BLaER1 treated with 17β-estradiol and CSF1 and Interleukin-3, amounts not matched to agents 10 nM and 100 nM (cell line): ENCODE measurements at regions not wholly inside any gene's neighbourhood (a gene's known extent, or its start where the extent isn't known, plus 50 kb on each side); places are given as distances from the start of the nearest gene placed in this dataset.

Experiments used
- H3K27ac ChIP-seq, 11 experiments: shearing (Covaris generic); formaldehyde crosslinking; 2 replicates each; pipeline ENCODE4 v1.8.1; 2022
- H3K27me3 ChIP-seq, 11 experiments: shearing (Covaris generic); formaldehyde crosslinking; 2 replicates each; pipeline ENCODE4 v1.8.1; 2022
- H3K36me3 ChIP-seq, 11 experiments: shearing (Covaris generic); formaldehyde crosslinking; 2 replicates each; pipeline ENCODE4 v1.8.1; 2022
- H3K4me1 ChIP-seq, 10 experiments: shearing (Covaris generic); formaldehyde crosslinking; 2 replicates each; pipeline ENCODE4 v1.8.1; 2022
- H3K4me2 ChIP-seq, 11 experiments: shearing (Covaris generic); formaldehyde crosslinking; 2 replicates each; pipeline ENCODE4 v1.8.1; 2022
- H3K4me3 ChIP-seq, 10 experiments: shearing (Covaris generic); formaldehyde crosslinking; 2 replicates each; pipeline ENCODE4 v1.8.1; 2022
- H3K9ac ChIP-seq, 11 experiments: shearing (Covaris generic); formaldehyde crosslinking; 2 replicates each; pipeline ENCODE4 v1.8.1; 2022
- H3K9me3 ChIP-seq, 11 experiments: shearing (Covaris generic); formaldehyde crosslinking; replicated peaks in 1 of 11; 2 replicates each; pipeline ENCODE4 v1.8.1; 2022
- H4K20me1 ChIP-seq, 11 experiments: shearing (Covaris generic); formaldehyde crosslinking; 2 replicates each; pipeline ENCODE4 v1.8.1; 2022
- Cebpa-rat ChIP-seq, 11 experiments: shearing (Covaris generic); IDR thresholded peaks; 2 replicates each; pipeline ENCODE4 v1.8.1; 2022

- no peak overlapping the region for H3K4me3 ChIP-seq
- H3K9me3 ChIP-seq: no peaks in the 10 kb centered on the region
- no peak for TF ChIP-seq Cebpa-rat (IDR thresholded peaks at IDR 0.05)
- H3K4me1 ChIP-seq: peaks cover 16 to 52% (median 24%) of the 10 kb centered on the region in 10 experiments
- H3K9ac ChIP-seq: no peak overlapping the region
- no peaks in the 10 kb centered on the region for H3K27me3 ChIP-seq
- no peaks in the 10 kb centered on the region for H4K20me1 ChIP-seq
- H3K36me3 ChIP-seq: no peaks in the 10 kb centered on the region
- H3K4me2 ChIP-seq: peak overlapping the region in 7 of 11 experiments; percentile 3 to 76 (median 57); a peak in 11 of 22 replicates
- peak overlapping the region in 2 of 11 experiments; percentile 1 to 27; a peak in 2 of 22 replicates for H3K27ac ChIP-seq
Measured at GRCh38 chr6:137315081-137315480, 95.9 kb upstream of the IFNGR1 start.

GRCh38 chr6:137313928-137314855 lies 95.0 kb upstream of the IFNGR1 start:
- peak overlapping the region in 1 of 11 experiments; percentile 40; a peak in 1 of 22 replicates for H3K27ac ChIP-seq
- H3K36me3 ChIP-seq: no peaks in the 10 kb centered on the region
- no peak for TF ChIP-seq Cebpa-rat (IDR thresholded peaks at IDR 0.05)
- no peak overlapping the region; a peak in 1 of 22 replicates for H3K9ac ChIP-seq
- H4K20me1 ChIP-seq: no peaks in the 10 kb centered on the region
- no peaks in the 10 kb centered on the region for H3K9me3 ChIP-seq
- no peaks in the 10 kb centered on the region for H3K27me3 ChIP-seq
- peak overlapping the region; percentile 31 to 81 (median 65); a peak in 21 of 22 replicates for H3K4me2 ChIP-seq
- H3K4me3 ChIP-seq: peak overlapping the region in 2 of 10 experiments; percentile 1 to 6; a peak in 1 of 20 replicates
- peaks cover 24 to 61% (median 33%) of the 10 kb centered on the region in 10 experiments for H3K4me1 ChIP-seq

- H3K4me3 ChIP-seq: no peak overlapping the region
- no peaks in the 10 kb centered on the region for H3K36me3 ChIP-seq
Measured at GRCh38 chr6:137313211-137313610, 94.0 kb upstream of the IFNGR1 start.

GRCh38 chr6:137311940-137312339 lies 92.8 kb upstream of the IFNGR1 start:
- no peak overlapping the region for H3K9ac ChIP-seq
- H4K20me1 ChIP-seq: no peaks in the 10 kb centered on the region
- no peak for TF ChIP-seq Cebpa-rat (IDR thresholded peaks at IDR 0.05)
- H3K27ac ChIP-seq: no peak overlapping the region
- no peak overlapping the region for H3K4me3 ChIP-seq
- no peaks in the 10 kb centered on the region for H3K27me3 ChIP-seq
- H3K9me3 ChIP-seq: peaks cover 0 to 8% (median 4%) of the 10 kb centered on the region in 11 experiments; a peak in 14 of 22 replicates
- no peaks in the 10 kb centered on the region for H3K36me3 ChIP-seq
- peak overlapping the region in 3 of 11 experiments; percentile 10 to 29 (median 10); a peak in 2 of 22 replicates for H3K4me2 ChIP-seq
- peaks cover 46 to 83% (median 55%) of the 10 kb centered on the region in 10 experiments for H3K4me1 ChIP-seq

More at GRCh38 chr6:137313211-137313610, 94.0 kb upstream of the IFNGR1 start:
- Histone ChIP-seq H3K4me1 (peaks cover 34 to 71% (median 43%) of the 10 kb centered on the region in 10 experiments), H3K27ac (no peak overlapping the region), H4K20me1 (no peaks in the 10 kb centered on the region), H3K9me3 (no peaks in the 10 kb centered on the region), H3K9ac (no peak overlapping the region), H3K4me2 (peak overlapping the region; percentile 31 to 81 (median 59); a peak in 20 of 22 replicates), H3K27me3 (no peaks in the 10 kb centered on the region)
- TF ChIP-seq Cebpa-rat (IDR thresholded peaks at IDR 0.05): no peak

- H3K4me3 ChIP-seq: no peak overlapping the region
- peaks cover 49 to 77% (median 55%) of the 10 kb centered on the region in 10 experiments for H3K4me1 ChIP-seq
- H3K9me3 ChIP-seq: peaks cover 12 to 35% (median 30%) of the 10 kb centered on the region in 11 experiments; a peak in 20 of 22 replicates
- H3K27ac ChIP-seq: peak overlapping the region in 9 of 11 experiments; percentile 11 to 67 (median 39); a peak in 14 of 22 replicates
- H3K36me3 ChIP-seq: no peaks in the 10 kb centered on the region
- H3K9ac ChIP-seq: no peak overlapping the region; a peak in 3 of 22 replicates
- H4K20me1 ChIP-seq: no peaks in the 10 kb centered on the region
- TF ChIP-seq Cebpa-rat (IDR thresholded peaks at IDR 0.05): no peak
- H3K4me2 ChIP-seq: peak overlapping the region; percentile 66 to 94 (median 76)
- no peaks in the 10 kb centered on the region for H3K27me3 ChIP-seq
Measured at GRCh38 chr6:137309078-137309762, 90.0 kb upstream of the IFNGR1 start.

GRCh38 chr6:137307163-137307854 lies 88.1 kb upstream of the IFNGR1 start:
- TF ChIP-seq Cebpa-rat (IDR thresholded peaks at IDR 0.05): no peak
- Histone ChIP-seq H3K4me1 (peaks cover 35 to 58% (median 38%) of the 10 kb centered on the region in 10 experiments), H3K36me3 (no peaks in the 10 kb centered on the region), H3K27ac (peak overlapping the region in 10 of 11 experiments; percentile 19 to 67 (median 46); a peak in 18 of 22 replicates), H3K4me2 (peak overlapping the region; percentile 7 to 94 (median 74)), H4K20me1 (no peaks in the 10 kb centered on the region), H3K27me3 (no peaks in the 10 kb centered on the region), H3K9me3 (peaks cover 28 to 54% (median 49%) of the 10 kb centered on the region in 11 experiments), H3K9ac (no peak overlapping the region; a peak in 1 of 22 replicates), H3K4me3 (peak overlapping the region in 2 of 10 experiments; percentile 4 to 7; a peak in 5 of 20 replicates)

- H3K4me3 ChIP-seq: no peak overlapping the region
- no peak overlapping the region for H3K27ac ChIP-seq
- H3K27me3 ChIP-seq: no peaks in the 10 kb centered on the region
- no peak overlapping the region for H3K4me2 ChIP-seq
- H3K9ac ChIP-seq: no peak overlapping the region
- TF ChIP-seq Cebpa-rat (IDR thresholded peaks at IDR 0.05): no peak
- peaks cover 35 to 48% (median 38%) of the 10 kb centered on the region in 10 experiments for H3K4me1 ChIP-seq
- peaks cover 36 to 69% (median 63%) of the 10 kb centered on the region in 11 experiments for H3K9me3 ChIP-seq
- H4K20me1 ChIP-seq: no peaks in the 10 kb centered on the region
- H3K36me3 ChIP-seq: no peaks in the 10 kb centered on the region
Measured at GRCh38 chr6:137305691-137306090, 86.5 kb upstream of the IFNGR1 start.

- Histone ChIP-seq H3K27ac (no peak overlapping the region), H3K4me2 (no peak overlapping the region), H3K4me3 (no peak overlapping the region), H3K36me3 (no peaks in the 10 kb centered on the region), H4K20me1 (no peaks in the 10 kb centered on the region), H3K9me3 (peaks cover 36 to 77% (median 71%) of the 10 kb centered on the region in 11 experiments), H3K4me1 (peaks cover 27 to 49% (median 28%) of the 10 kb centered on the region in 10 experiments), H3K27me3 (no peaks in the 10 kb centered on the region), H3K9ac (no peak overlapping the region)
- TF ChIP-seq Cebpa-rat (IDR thresholded peaks at IDR 0.05): no peak
Measured at GRCh38 chr6:137304020-137304780, 85.0 kb upstream of the IFNGR1 start.
